GM21381 (cell line): ENCODE measurements at regions not wholly inside any gene's neighbourhood (a gene's known extent, or its start where the extent isn't known, plus 50 kb on each side); places are given as distances from the start of the nearest gene placed in this dataset.

Experiments
- ATAC-seq: cut with Tn5 transposase; IDR thresholded peaks from one replicate; pipeline ENCODE4 v1.9.1; 2021; ENCODE audit warnings: mild to moderate bottlenecking, moderate library complexity; ENCODE audit not compliant: unreplicated experiment

GRCh38 chr2:7574385-7574784 is 657.2 kb downstream of the RNF144A start:
- no peak for ATAC-seq

- ATAC-seq, result no peak
Observed at GRCh38 chr2:7577769-7578168, 660.6 kb downstream of the RNF144A start.

GRCh38 chr2:7584017-7584416 is 666.8 kb downstream of the RNF144A start:
- ATAC-seq, result no peak

GRCh38 chr2:7586898-7587297 is 669.7 kb downstream of the RNF144A start:
- ATAC-seq, result no peak

GRCh38 chr2:7588295-7588694 is 671.1 kb downstream of the RNF144A start:
- no peak for ATAC-seq

GRCh38 chr2:7592618-7593140 is 675.5 kb downstream of the RNF144A start:
- no peak for ATAC-seq

- no peak for ATAC-seq
Observed at GRCh38 chr2:7593360-7593759, 676.1 kb downstream of the RNF144A start.

GRCh38 chr2:7594211-7594610 is 677.0 kb downstream of the RNF144A start:
- ATAC-seq, result no peak

GRCh38 chr2:7595206-7595605 is 678.0 kb downstream of the RNF144A start:
- no peak for ATAC-seq

GRCh38 chr2:7598402-7598801 is 681.2 kb downstream of the RNF144A start:
- ATAC-seq, result no peak

- no peak for ATAC-seq
Observed at GRCh38 chr2:7599462-7600258, 682.4 kb downstream of the RNF144A start.

GRCh38 chr2:7601990-7602389 is 684.8 kb downstream of the RNF144A start:
- ATAC-seq, result no peak

- ATAC-seq, result no peak
Observed at GRCh38 chr2:7604456-7604855, 687.2 kb downstream of the RNF144A start.

GRCh38 chr2:7607441-7608173 is 690.4 kb downstream of the RNF144A start:
- ATAC-seq, result no peak

GRCh38 chr2:7609556-7609955 is 692.3 kb downstream of the RNF144A start:
- no peak for ATAC-seq

GRCh38 chr2:7609974-7610373 is 692.8 kb downstream of the RNF144A start:
- ATAC-seq, result no peak

GRCh38 chr2:7611750-7612149 is 694.5 kb downstream of the RNF144A start:
- ATAC-seq, result no peak

- no peak for ATAC-seq
Observed at GRCh38 chr2:7612969-7613368, 695.8 kb downstream of the RNF144A start.

GRCh38 chr2:7613831-7614230 is 696.6 kb downstream of the RNF144A start:
- ATAC-seq, result no peak

GRCh38 chr2:7618031-7618430 is 700.8 kb downstream of the RNF144A start:
- no peak for ATAC-seq

GRCh38 chr2:7619203-7619970 is 702.2 kb downstream of the RNF144A start:
- ATAC-seq, result no peak
